ENCODE measurements at regions not wholly inside any gene's neighbourhood (a gene's known extent, or its start where the extent isn't known, plus 50 kb on each side); places are given as distances from the start of the nearest gene placed in this dataset.
"Not testable (repeated sequence)": the region's sequence is repeated elsewhere in the genome, so short reads cannot be mapped to it uniquely, and the experiment has no call there.

DNA sequence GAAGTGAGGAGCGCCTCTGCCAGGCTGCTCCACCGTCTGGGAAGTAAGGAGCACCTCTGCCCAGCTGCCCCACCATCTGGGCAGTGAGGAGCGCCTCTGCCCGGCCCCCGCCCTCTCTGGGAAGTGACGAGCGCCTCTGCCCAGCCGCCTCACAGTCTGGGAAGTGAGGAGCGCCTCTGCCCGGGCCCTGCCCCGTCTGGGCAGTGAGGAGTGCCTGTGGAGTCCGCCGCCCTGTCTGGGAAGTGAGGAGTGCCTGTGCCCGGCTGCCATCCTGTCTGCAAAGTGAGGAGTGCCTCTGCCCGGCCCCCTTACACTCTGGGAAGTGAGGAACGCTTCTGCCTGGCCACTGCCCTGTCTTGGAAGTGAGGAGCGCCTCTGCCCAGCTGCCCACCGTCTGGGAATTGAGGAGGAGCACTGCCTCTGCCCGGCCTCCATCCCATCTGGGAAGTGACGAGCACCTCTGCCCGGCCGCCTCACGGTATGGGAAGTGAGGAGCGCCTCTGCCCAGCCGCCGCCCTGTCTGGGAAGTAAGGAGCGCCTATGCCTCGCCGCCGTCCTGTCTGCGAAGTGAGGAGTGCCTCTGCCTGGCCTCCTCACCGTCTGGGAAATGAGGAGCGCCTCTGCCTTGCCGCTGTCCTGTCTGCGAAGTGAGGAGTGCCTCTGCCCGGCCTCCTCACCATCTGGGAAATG is 576.2 kb upstream of the C9orf72 start:
- TF ChIP-seq, protein P1, sequence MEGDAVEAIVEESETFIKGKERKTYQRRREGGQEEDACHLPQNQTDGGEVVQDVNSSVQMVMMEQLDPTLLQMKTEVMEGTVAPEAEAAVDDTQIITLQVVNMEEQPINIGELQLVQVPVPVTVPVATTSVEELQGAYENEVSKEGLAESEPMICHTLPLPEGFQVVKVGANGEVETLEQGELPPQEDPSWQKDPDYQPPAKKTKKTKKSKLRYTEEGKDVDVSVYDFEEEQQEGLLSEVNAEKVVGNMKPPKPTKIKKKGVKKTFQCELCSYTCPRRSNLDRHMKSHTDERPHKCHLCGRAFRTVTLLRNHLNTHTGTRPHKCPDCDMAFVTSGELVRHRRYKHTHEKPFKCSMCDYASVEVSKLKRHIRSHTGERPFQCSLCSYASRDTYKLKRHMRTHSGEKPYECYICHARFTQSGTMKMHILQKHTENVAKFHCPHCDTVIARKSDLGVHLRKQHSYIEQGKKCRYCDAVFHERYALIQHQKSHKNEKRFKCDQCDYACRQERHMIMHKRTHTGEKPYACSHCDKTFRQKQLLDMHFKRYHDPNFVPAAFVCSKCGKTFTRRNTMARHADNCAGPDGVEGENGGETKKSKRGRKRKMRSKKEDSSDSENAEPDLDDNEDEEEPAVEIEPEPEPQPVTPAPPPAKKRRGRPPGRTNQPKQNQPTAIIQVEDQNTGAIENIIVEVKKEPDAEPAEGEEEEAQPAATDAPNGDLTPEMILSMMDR (conservative IDR thresholded peaks at IDR 0.05) = not testable (repeated sequence)
- TF ChIP-seq EZH2 (IDR thresholded peaks at IDR 0.05; ENCODE audit: low read depth) = not testable (repeated sequence)

Measured in PC-9 (cell line).